GM21515 (cell line): ENCODE measurements at regions not wholly inside any gene's neighbourhood (a gene's known extent, or its start where the extent isn't known, plus 50 kb on each side); places are given as distances from the start of the nearest gene placed in this dataset.

Experiments used
- ATAC-seq: cut with Tn5 transposase; IDR thresholded peaks from one replicate; pipeline ENCODE4 v1.9.1; 2021; ENCODE audit not compliant: unreplicated experiment

DNA sequence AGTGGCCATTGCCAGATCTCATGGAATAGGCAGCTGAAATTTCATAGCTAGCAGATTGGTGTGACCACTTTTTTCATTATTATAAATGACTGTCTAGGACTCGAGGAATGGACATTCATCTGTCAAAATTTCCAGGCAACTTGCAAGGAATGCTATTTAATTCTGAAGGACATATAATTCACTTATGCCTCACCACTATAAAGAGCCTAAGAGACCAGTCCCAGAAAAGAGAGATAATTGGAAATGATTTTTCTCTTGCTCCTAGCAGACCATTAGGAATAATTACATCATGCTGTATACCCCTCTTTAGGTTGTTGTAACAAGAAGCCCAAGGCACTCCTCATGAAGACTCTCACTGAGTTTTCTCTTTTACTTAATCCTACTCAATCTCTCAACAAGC, 557.4 kb upstream of the RAB6C start:
- ATAC-seq = no peak

DNA sequence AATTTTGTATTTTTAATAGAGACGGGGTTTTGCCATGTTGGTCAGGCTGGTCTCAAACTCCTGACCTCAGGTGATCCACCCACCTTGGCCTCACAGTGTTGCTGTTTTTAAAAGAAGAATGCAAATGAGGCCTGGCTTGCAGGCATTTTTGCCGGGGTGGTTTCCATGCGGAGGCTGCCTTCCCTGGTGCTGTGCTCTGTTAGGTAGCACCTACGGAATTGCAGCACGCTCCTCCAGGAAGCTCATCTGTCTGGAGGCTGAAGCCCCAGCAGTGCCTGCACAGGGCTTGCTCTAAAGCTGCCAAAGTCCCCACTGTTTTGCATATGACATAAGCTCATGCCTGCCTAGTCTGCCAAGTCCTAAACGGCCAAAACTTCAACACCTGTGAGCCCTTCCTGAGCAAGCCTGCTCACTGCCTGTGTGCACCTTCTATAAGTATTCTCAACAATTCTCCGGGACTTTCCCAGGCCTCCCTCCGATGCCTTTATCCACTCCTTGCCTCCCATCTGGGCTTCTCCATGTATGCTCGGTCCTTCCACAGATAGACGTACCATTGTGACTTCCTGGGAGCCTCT, 551.3 kb upstream of the RAB6C start:
- no peak for ATAC-seq

DNA sequence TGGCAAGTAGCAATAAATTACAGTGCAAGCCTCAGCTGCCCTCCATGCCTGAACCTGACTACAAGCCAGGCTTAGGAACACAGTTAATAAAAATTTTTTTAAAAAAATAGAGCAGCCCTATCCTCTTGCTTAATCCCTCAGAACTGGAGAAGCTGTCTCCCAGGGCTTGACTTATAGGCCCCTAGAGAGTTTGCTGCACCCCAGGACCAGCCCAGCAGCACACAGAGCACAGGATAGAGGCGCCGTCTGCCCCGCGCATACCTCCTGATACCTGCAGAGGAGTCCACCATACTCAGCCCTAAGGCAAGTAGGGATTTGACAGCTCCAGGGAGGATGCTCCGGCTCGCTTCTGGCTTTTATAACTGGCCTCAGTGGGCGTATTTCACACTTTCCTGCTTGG, 548.6 kb upstream of the RAB6C start:
- no peak for ATAC-seq

DNA sequence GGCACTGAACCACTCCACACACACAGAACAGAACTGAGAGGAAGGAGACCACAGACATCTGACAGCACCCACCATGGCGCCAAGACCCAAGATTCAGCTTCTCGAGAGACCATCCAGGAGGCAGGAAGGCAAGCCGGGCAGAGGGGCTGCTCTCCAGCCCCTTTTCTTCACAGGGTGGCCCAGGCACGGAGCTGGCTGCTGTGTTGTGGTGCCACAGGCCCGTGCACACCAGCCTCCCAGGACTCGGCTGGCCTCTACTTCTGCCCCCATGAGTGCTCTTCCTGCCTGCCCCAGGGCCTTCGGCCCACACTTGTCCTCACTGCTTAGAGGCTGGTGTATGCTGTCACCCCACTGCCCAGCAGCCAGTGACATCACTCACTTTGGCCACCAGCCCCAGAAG, 547.6 kb upstream of the RAB6C start:
- no peak for ATAC-seq

DNA sequence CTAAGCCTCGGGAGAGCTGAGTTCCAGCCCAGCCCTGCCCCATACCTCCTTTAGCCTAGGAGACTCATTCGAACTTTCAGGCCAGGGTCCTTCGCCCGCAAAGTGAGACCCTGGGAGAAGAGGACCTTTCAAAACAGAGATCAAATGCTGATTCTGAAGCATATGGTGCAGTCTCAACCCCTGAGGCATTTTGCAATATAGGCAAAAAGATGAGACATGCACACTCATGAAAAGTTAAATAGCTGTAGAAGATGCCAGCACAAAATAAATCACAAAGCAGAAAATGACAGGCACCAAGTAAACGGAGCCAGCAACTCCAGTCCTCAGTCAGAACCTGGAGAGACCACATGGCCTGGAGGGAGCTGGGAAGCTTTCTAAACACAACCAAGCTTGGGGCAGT, 542.7 kb upstream of the RAB6C start:
- ATAC-seq = no peak

DNA sequence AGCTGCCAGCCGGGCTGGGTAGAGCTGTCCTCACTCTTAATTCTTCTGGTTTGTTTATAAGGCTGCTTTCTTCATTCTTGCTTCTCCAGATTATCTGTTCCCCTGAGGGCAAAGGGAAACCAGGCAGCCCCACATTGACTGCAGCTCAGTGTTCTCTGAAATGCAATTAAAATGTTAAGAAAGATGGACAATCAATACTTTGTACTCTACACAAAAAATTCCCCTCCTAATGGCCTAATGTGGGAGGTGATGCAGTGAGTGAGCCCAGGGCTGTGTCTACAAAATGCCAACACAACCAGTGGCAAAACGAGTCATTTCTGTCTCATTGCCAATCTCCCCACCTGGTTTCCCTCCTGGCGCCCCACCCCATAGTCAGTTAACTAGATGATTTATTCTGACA, 541.7 kb upstream of the RAB6C start:
- no peak for ATAC-seq

DNA sequence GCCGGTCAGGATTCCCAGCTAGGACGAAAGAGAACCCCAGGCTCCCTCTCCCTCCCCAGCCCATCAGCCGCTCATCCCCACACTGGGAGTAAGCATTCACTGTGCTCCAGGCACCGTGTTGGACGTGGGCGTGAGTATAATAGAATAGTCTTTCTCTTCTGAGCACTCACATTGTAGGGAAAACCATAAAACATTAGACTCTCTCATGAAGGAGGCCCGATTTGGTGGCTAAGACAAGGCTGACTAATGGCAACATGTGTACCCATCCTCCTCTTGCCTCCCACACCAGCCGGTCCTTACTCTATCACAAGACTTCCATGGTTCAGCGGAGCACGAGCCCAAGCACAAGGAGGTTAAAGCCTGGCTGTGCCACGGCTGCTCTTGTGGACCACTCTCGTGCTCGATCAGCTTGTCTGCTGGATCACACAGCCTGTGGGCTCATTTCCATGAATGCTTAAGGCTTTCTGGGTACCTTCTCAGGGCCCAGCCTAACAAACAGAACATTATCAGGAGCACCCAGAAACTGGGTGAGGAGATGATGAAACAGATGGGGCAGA, 540.9 kb upstream of the RAB6C start:
- ATAC-seq = no peak

DNA sequence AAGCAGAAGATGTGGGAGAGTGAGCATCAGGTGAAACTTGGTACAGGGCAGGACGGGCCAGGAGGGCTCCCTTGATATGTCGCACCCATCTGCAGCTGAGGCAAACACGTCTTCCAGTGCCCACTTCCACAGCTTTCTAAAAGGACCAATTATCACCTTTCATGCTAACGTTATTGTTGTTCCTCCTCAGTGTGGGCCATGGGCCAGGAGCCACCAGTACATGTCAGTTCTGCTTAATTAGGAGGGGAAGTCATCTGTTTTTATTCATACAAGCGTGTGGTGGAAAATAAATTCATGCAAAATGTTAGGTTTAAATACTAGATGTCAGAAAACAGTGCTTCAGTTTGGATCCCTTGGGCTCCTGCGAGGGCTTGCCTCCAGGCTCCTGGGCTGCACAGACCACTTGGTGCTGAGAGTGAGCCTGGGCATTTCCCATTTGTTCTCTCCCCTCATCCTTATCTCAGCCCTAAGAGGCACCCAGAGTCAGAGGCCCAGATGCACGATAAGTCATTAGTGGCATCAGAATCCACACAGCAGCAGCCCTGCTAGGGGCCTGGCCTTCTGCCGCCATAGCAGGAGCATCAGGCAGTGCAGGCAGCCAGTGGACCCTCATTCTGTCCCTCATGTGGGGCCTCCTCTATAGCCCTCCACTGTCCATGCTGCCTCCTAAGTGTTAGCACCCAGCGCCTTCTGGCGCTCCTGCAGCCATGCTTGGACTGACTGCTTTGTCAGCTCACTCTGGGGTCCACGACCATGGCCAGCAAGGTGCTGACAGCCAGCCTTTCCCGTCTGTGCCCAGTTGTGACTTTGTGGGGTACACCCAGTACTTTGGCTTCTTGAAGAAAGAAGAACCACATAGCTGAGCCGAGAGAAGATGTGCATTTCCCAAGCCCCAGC, 539.8 kb upstream of the RAB6C start:
- ATAC-seq = no peak

DNA sequence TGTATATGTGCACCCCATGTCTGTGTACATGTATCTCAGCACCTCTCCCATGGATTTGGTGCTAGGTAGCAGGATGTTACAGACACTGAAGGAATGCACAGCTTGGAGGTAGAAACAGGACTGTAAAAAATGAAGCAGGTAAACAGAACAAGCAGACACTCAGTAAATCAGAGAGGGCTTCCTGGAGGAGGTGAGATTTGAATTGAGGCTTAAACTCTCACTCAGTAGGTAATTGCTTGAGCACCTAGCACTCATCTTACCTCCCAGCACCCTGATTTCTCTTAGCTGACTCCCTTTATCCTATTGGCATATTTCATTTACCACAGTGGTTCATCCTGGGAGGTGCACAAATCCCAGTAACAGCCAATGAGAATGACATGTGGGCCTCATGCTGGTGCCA, 537.9 kb upstream of the RAB6C start:
- ATAC-seq = no peak

DNA sequence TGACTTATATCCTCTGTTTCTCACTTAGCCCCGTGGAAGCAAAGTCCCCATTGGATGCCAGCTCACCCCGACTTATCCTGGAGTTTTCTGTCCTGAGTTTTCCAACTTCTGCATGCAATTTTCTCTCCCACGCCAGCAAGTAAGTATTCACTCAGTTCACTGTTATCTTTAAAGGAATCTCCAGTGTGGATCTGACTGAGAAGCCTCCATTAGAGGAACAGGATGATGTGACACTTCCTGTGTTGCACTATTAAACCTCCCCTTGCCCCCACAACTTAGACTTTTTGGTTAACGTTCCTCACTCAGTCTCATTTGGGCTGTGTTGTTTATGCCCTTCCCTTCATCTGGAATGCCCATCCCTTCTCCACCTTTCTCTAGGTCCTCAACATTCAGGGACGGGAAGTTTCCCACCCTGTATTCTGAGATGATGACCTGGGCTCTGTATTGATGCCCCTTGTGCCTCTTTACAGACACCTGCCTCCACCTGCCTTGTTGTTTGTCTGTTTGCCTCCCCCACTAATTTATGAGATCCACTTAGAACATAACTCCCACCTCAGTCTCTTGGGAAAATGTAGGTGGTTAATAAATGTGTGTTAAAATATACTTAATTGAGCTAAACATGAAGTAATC, 536.1 kb upstream of the RAB6C start:
- no peak for ATAC-seq

DNA sequence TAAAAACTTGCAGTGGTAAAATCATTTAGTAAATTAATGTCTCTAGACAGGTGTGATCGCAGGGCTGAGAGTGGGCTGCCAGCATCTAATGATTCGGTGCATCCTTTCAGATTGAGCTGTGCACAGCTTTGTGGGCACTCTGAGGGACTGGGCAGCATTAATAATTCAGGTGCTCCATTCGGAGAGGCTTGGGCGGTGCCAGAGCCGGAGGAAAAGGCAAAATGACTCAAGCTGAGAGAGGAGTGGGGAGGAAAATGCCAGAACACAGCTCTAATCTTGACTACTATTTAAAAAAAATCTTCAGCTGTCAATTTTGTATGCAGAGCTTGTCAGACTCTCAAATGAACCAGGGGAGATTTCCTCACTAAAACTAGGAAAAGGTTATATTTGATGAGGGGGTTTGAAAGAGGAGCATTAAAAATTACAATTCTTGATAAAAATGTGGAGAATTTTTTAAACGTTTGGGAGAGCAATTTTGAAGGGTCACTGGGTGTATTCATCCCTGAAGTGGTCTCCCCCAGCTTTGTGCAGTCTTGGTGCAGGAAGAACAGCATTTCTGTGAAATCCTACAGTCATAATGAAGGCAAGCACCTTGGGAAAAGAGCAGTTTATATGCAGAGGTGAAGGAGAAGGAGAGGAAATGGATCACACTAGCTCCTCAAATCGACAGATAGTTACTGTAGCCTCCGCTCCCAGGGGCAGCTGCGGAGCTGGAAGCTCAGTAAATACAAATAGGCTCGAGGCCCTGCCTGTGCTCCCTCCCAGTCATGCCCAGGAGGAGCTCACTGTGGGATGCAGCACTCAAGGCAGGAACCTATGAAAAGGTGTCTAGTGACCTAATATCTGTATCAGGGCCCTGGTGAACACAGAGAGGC, 535.4 kb upstream of the RAB6C start:
- no peak for ATAC-seq

DNA sequence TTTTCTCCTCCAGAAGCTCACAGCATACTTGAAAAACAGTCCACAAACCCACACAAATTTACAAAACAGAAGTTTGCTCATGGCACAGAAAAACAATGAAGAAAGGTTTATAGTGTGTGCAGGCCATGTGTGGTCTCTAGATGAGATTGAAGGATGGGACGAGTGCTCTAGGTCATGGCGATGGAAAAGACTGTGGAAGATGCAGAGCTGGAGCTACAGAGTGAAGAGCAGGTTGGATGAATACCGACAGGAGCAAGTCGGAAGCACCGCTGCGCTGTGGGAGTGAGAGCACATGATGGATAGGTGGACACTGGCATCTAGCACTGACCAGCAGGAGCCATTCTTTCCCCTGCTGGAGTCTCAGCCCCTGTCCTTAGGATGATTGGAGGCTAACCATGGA, 534.7 kb upstream of the RAB6C start:
- no peak for ATAC-seq

DNA sequence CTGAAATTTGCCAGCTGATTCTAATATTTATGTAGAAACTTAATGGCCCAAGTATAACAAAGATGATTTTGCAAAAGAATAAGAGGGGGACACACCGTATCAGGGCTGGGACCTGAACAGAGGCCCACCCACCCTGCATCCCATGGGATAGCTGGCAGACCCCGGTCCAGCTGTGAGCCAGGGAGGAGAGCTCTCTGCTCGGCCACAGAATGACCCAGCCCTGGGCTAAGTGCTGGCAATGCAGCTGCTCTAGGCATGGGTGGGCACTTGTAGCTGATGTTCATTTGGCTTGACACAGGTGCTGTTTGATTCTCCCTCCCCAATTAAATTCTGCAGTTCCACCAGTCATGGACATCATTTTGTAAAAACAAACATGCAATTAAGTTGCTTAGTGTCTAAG, 522.8 kb upstream of the RAB6C start:
- no peak for ATAC-seq

DNA sequence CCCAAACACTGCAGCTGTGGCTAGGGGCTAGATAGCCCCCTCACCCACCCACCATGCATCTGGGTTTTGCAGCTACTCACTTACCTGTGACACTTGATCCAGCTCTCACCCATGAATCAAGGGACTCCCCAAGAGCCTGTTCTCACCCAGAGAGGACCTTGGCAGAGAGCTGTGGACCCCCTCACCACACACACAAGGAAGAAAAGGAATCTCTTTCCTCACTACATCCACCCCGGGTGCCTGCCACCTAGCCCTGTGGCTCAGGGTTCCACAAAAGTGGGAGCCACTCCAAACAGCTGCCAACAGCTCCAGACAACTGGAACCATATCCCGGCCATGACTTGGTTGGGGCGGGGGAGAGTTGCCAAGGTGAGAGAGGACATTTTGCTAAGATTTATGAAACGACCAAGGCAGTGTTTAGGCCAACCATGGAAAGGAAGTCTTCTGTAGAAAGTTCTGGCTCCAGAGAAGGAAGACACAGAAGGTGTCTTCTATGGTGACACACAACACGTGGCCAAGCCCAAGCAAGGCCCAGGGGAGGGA, 522.1 kb upstream of the RAB6C start:
- no peak for ATAC-seq

DNA sequence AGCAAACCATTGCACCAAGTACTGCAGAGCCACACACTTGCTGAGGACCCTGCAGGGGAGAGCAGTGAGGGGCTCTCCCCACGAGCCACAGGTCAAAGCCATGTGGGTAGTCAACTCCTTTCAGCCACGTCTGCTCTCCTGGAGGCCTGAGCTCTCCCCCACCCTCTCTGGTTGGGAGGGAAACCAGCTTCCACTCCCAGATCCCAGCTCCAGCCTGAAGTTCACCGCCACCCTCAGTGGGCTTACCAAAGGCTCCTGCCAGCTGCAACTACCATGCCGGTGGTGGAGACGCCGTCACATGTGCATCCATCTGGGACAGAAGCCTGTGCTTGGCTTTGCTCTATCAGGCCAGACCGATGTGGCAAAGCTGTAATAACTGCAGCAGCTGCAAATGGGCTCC, 521.5 kb upstream of the RAB6C start:
- ATAC-seq = no peak

DNA sequence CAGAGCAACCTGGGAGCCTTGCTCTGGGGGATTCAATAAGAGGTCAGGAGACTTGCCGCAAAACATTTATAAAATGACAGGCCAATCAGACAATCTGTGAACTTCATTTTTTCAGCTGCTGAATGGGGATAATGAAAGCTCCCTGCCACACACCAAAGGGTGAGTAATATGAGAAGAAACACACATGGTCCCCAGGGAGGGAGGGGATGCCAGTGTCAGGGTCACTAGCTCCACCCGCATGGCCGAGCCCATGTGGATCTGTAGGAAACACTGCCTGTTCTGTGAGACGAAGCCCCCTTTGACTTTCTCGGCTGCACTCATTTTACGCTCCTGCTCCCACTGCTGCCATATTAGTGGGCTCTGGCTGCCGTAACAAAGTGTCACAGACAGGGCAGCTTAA, 521.0 kb upstream of the RAB6C start:
- no peak for ATAC-seq

DNA sequence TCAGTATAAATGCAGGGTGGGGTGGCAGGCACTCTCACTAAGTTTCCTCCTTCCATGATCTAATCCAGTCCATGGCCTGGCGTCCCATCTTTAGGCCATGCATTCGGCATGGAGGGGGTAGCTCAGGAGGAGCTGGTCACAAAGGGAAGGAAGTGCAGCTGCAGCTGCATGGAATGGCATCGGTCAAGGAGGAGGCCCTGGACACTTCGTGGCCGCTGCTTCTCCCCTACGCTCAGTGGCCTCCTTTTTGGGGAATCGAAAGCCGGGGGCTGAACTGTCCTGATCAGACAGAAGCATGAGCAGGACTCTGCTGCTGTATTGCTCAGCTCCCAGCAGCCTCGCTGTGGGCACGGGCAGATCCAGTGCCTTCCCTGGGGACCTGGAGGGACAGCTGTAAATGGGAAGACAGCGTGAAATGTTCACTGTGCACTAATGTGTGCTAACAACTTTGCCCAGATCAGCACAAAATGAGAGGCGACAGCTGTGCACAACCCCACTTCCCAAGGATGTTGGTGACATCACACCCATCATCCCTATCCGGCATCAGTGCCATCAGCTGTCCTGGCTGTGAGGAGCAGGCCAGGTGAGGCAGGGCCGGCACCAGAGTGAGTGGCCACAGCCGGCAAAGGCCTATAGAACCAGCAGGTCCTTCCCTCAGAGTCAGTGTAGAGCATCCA, 520.1 kb upstream of the RAB6C start:
- no peak for ATAC-seq

DNA sequence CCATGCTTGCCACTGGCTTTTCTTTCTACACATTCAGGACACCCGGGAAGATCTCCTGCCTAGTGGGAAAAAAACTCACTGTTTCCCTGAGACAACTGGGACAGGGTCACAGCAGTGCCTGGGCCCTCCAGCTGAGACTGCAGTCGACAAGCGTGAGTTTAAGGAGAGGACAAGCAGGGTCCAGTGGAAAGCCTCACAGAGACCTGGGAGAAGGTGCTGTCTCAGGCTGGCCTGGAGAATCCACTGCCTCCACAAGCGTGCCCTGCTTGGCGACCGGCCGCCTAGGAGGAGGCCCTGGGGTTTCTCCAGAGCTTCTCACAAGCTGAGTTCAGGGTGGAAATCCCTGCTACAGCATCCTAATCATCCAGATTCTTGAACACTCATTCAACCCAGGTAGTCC, 519.6 kb upstream of the RAB6C start:
- no peak for ATAC-seq

DNA sequence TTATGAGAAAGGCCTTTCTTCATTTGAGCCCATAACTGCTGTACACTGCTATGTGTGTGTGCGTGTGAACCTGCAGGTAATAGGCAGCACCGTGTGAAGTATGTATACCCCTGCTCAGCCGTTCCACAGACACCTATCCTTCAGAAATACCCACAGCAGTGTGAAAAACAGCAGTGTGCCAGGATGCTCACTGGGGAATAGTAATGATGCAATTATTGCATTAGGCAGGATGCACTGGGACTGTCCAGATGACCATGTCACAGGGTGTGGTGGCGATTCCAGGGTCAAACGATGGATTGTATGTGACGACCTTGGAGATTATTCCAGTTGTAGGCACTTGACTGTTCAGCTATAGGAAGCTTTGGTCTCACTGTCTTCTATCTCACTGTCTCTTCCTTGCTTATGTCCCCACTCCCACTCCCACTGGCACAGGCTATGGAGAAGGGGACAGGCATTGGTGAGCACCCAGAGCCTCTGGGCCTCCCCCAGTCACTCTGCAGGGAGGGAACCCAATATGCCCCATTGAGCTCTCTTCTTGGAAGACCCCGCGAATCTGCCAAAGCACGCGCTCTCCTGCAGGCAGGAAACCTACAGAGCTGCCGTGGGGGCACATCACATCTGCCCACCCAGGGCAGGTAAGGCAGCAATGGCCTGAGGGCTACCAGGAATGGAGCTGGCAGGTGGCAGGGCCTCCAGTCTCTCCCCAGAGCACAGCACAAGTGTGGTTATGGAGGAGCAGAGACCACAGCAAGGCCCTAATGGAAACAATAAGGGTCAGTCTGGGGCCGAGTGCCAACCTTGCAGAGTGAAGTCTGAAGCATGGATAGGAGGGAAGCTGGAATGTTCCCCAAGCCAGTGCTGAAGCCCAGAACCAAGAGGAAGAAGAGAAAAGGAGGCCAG, 518.9 kb upstream of the RAB6C start:
- no peak for ATAC-seq
